Upper lobe of right lung (tissue), 1 donor: ENCODE measurements at regions not wholly inside any gene's neighbourhood (a gene's known extent, or its start where the extent isn't known, plus 50 kb on each side); places are given as distances from the start of the nearest gene placed in this dataset.

Source experiments
- ATAC-seq: fragments of 200-7000 bp; cut with Tn5 transposase; one replicate; pipeline ENCODE4 v1.9.1; 2020; ENCODE audit warnings: mild to moderate bottlenecking, moderate library complexity
- DNase-seq: peaks from one replicate; pipeline ENCODE4 v3.0.0-alpha.2; 2020
- H3K27ac ChIP-seq: fragments of 200-600 bp; one replicate; pipeline ENCODE4 v1.8.0; 2022
- H3K27me3 ChIP-seq: fragments of 200-600 bp; one replicate; pipeline ENCODE4 v1.8.0; 2022; ENCODE audit warnings: mild to moderate bottlenecking
- H3K36me3 ChIP-seq: fragments of 200-600 bp; one replicate; pipeline ENCODE4 v1.8.0; 2022
- H3K4me1 ChIP-seq: fragments of 200-600 bp; one replicate; pipeline ENCODE4 v1.8.0; 2022
- H3K4me3 ChIP-seq: fragments of 200-600 bp; one replicate; pipeline ENCODE4 v1.8.0; 2022; ENCODE audit warnings: mild to moderate bottlenecking
- H3K9me3 ChIP-seq: fragments of 200-600 bp; one replicate; pipeline ENCODE4 v1.8.0; 2022
- intact Hi-C: fragments of 100-400 bp; cut with DNase I; formaldehyde crosslinking; loops from one replicate; pipeline ENCODE4 v1.11.0; 2022
- TF ChIP-seq, protein P1 (sequence below): fragments of 200-600 bp; IDR thresholded peaks from one replicate; pipeline ENCODE4 v1.8.0; 2022; ENCODE audit warnings: antibody characterized with exemption
- donor health status: DM: no; HTN: yes; CAD: no; lungs with severe emphysema.

DNA sequence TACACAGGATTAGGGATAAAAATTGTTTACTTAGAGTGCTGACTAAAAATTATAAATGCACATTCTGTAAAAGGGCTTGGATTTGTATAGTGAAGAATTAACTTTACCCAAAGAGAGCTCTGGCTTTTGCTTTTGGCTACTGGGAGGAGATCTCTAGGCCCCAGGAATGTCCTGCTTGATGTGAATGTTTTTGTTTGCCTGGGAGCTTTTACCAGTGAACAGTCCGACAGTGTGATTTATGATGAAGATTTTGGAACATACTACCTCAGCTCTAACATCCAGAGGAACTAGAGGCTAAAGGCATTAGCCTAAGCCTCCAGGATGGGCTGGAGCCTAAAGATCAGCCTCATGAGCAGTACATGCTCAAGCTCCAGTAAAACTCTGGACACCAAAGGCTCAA lies 103.7 kb upstream of the RFX3 start:
- TF ChIP-seq, protein P1, sequence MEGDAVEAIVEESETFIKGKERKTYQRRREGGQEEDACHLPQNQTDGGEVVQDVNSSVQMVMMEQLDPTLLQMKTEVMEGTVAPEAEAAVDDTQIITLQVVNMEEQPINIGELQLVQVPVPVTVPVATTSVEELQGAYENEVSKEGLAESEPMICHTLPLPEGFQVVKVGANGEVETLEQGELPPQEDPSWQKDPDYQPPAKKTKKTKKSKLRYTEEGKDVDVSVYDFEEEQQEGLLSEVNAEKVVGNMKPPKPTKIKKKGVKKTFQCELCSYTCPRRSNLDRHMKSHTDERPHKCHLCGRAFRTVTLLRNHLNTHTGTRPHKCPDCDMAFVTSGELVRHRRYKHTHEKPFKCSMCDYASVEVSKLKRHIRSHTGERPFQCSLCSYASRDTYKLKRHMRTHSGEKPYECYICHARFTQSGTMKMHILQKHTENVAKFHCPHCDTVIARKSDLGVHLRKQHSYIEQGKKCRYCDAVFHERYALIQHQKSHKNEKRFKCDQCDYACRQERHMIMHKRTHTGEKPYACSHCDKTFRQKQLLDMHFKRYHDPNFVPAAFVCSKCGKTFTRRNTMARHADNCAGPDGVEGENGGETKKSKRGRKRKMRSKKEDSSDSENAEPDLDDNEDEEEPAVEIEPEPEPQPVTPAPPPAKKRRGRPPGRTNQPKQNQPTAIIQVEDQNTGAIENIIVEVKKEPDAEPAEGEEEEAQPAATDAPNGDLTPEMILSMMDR: no peak
- DNase-seq (no peak), ATAC-seq (no peak)
- H3K9me3 ChIP-seq: no peaks in the 10 kb centered on the region
- H3K27me3 ChIP-seq: no peaks in the 10 kb centered on the region
- no peaks in the 10 kb centered on the region for H3K4me1 ChIP-seq
- no peak overlapping the region for H3K27ac ChIP-seq
- H3K36me3 ChIP-seq: no peaks in the 10 kb centered on the region
- H3K4me3 ChIP-seq: no peak overlapping the region
- intact Hi-C loops: no loop called here

DNA sequence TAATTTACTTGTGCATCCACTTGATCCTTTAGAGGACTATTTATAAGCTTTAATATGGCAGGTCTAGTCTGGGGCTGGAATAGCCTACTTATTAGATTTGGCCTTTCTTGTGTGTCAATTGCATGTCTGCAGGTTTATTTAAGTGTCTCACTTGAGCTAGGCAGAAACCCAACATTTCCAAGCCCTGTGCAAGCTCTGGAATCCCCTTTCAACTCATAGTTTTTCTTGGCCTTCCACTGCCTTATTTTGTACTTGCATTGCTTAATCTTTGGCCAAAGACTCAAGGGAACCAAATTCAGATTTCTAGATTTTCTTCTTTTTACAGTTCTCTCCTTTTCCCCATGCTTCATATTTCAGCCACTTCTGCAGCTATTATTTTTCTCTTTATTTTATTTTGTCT lies 102.4 kb upstream of the RFX3 start:
- intact Hi-C loops: no loop called here
- no peaks in the 10 kb centered on the region for H3K27me3 ChIP-seq
- TF ChIP-seq, protein P1: no peak
- no peaks in the 10 kb centered on the region for H3K4me1 ChIP-seq
- no peaks in the 10 kb centered on the region for H3K36me3 ChIP-seq
- no peak overlapping the region for H3K4me3 ChIP-seq
- DNase-seq: no peak
- H3K27ac ChIP-seq: no peak overlapping the region
- ATAC-seq: no peak
- no peaks in the 10 kb centered on the region for H3K9me3 ChIP-seq

DNA sequence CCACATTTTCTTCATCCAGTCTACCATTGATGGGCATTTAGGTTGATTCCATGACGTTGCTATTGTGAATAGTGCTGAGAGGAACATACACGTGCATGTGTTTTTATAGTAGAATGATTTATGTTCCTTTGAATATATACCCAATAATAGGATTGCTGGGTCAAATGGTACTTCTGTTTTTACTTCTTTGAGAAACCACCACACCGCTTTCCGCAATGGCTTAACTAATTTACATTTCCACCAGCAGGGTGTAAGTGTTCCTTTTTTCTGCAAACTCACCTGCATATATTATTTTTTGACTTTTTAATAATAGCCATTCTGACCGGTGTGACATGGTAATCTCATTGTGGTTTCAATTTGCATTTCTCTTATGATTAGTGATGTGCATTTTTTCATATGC lies 82.2 kb upstream of the RFX3 start:
- Histone ChIP-seq H3K4me3 (no peak overlapping the region), H3K4me1 (no peaks in the 10 kb centered on the region), H3K9me3 (no peaks in the 10 kb centered on the region), H3K27ac (no peak overlapping the region), H3K36me3 (no peaks in the 10 kb centered on the region), H3K27me3 (no peaks in the 10 kb centered on the region)
- intact Hi-C loops: no loop called here
- TF ChIP-seq, protein P1: no peak
- no peak for DNase-seq
- no peak for ATAC-seq

DNA sequence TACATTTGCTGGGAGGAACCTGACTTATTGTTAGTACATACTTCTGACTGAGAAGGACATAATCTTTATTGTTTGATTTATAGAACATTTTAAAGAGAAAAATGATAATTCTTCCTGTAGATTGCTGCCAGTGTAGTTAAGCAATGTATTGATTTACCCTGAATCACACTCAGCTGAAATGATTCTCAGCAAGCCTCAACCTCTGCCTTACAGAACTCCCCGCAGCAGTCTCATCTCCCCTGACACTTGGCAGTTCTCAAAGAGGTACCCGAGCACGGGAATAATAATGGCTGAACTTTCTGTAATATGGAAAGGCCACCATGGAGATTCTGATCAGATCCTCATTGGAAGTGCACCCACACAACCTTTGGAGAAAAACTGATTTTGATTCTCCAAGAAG lies 74.9 kb upstream of the RFX3 start:
- Histone ChIP-seq H3K27me3 (no peaks in the 10 kb centered on the region), H3K27ac (no peak overlapping the region), H3K9me3 (no peaks in the 10 kb centered on the region), H3K4me3 (no peak overlapping the region), H3K4me1 (no peaks in the 10 kb centered on the region), H3K36me3 (no peaks in the 10 kb centered on the region)
- no peak for DNase-seq
- ATAC-seq: no peak
- TF ChIP-seq, protein P1: no peak
- intact Hi-C loops: no loop called here

DNA sequence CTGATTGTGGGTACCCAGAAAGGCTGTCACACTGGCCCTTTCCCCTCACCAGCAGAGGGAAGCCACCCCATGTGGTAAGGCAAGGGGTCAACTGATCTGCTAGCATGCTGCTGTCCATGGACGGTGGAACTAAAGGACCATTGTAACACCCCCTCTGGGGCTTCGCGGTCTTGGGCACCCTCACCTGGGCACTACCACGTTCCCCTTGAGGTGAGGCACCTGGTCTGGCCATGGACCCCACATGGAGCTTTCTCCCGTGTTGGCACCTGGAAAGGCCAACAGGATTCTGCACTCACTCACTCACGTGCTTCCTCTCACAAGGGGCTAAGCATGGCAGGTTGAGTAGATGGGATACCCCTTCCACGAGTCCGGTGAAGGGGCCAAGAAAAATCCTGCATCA lies 72.0 kb upstream of the RFX3 start:
- H3K27ac ChIP-seq: no peak overlapping the region
- no peak for DNase-seq
- H3K4me3 ChIP-seq: no peak overlapping the region
- intact Hi-C loops: no loop called here
- no peaks in the 10 kb centered on the region for H3K36me3 ChIP-seq
- no peaks in the 10 kb centered on the region for H3K4me1 ChIP-seq
- no peaks in the 10 kb centered on the region for H3K9me3 ChIP-seq
- TF ChIP-seq, protein P1: no peak
- no peaks in the 10 kb centered on the region for H3K27me3 ChIP-seq
- no peak for ATAC-seq

DNA sequence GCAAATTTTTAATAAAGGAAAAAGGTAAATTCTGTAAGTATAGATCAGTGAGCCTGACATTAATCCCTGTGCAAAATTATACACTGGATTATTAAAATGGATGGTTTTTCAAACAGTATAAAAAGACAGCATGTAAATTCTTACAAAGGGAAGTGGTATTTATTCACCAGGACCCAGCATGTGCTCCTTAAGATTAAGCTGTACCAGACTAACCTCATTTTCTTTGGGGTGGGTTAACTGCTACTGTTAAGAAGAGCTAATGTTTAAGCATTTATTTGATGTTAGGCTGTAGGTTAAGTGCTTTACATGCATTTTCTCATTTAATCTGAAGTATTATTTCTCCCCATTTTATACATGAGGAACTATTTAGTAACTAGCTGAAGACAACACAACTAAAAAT lies 60.3 kb upstream of the RFX3 start:
- ATAC-seq: no peak
- H3K36me3 ChIP-seq: no peaks in the 10 kb centered on the region
- no peak overlapping the region for H3K27ac ChIP-seq
- DNase-seq: no peak
- no peaks in the 10 kb centered on the region for H3K27me3 ChIP-seq
- peaks cover 8% of the 10 kb centered on the region for H3K9me3 ChIP-seq
- no peak overlapping the region for H3K4me3 ChIP-seq
- H3K4me1 ChIP-seq: no peaks in the 10 kb centered on the region
- intact Hi-C loops: no loop called here
- TF ChIP-seq, protein P1: no peak
